NT2/D1 (cell line): ENCODE measurements at regions not wholly inside any gene's neighbourhood (a gene's known extent, or its start where the extent isn't known, plus 50 kb on each side); places are given as distances from the start of the nearest gene placed in this dataset.

Experiments used
- DNase-seq: peaks from one replicate; pipeline ENCODE4 v3.0.0-alpha.2; 2011; ENCODE audit warnings: low read depth, low spot score
- H3K27me3 ChIP-seq: 2 replicates; pipeline ENCODE4 v1.6.0; 2011; ENCODE audit warnings: mild to moderate bottlenecking; ENCODE audit not compliant: insufficient read length, insufficient read depth
- H3K36me3 ChIP-seq: 2 replicates; pipeline ENCODE4 v1.6.1; 2011; ENCODE audit warnings: mild to moderate bottlenecking, low read length, mixed read lengths; ENCODE audit not compliant: insufficient read depth, insufficient read length
- H3K4me1 ChIP-seq: 2 replicates; pipeline ENCODE4 v1.5.1; 2011; ENCODE audit not compliant: insufficient read depth, insufficient read length
- H3K4me3 ChIP-seq: 2 replicates; pipeline ENCODE4 v1.5.1; 2011; ENCODE audit warnings: low read depth; ENCODE audit not compliant: insufficient read length
- H3K9ac ChIP-seq: 2 replicates; pipeline ENCODE4 v1.6.0; 2011; ENCODE audit warnings: low read depth; ENCODE audit not compliant: insufficient read length
- H3K9me3 ChIP-seq: 2 replicates; pipeline ENCODE4 v1.5.1; 2011; ENCODE audit warnings: mild to moderate bottlenecking, low read length; ENCODE audit not compliant: insufficient read depth
- SUZ12 ChIP-seq: IDR thresholded peaks from 2 replicates; pipeline ENCODE4 v1.6.1; 2011; ENCODE audit not compliant: insufficient read length, insufficient read depth; ENCODE audit errors: extremely low read depth
- YY1 ChIP-seq: IDR thresholded peaks from 2 replicates; pipeline ENCODE4 v1.6.1; 2011; ENCODE audit not compliant: insufficient read length, insufficient read depth
- ZNF274 ChIP-seq: IDR thresholded peaks from 2 replicates; pipeline ENCODE4 v1.6.1; 2011; ENCODE audit warnings: mild to moderate bottlenecking, low read depth, low read length

- no peak for DNase-seq
- TF ChIP-seq YY1 (no peak), SUZ12 (no peak), ZNF274 (no peak)
- no peak overlapping the region for H3K9ac ChIP-seq
These were observed 110.5 kb downstream of the PMP22 start for GRCh38 chr17:15154618-15155017.

GRCh38 chr17:15145621-15146020 is 119.5 kb downstream of the PMP22 start:
- H3K4me3 ChIP-seq, result no peak overlapping the region
- no peaks in the 10 kb centered on the region for H3K36me3 ChIP-seq
- H3K9me3 ChIP-seq, result no peaks in the 10 kb centered on the region
- H3K4me1 ChIP-seq, result no peaks in the 10 kb centered on the region
- no peak for DNase-seq
- H3K9ac ChIP-seq, result no peak overlapping the region
- H3K27me3 ChIP-seq, result no peaks in the 10 kb centered on the region
- no peak for TF ChIP-seq SUZ12
- no peak for TF ChIP-seq ZNF274
- no peak for TF ChIP-seq YY1

More at GRCh38 chr17:15154618-15155017, 110.5 kb downstream of the PMP22 start:
- no peak overlapping the region for H3K4me3 ChIP-seq
- H3K27me3 ChIP-seq, result no peaks in the 10 kb centered on the region
- no peaks in the 10 kb centered on the region for H3K4me1 ChIP-seq
- H3K36me3 ChIP-seq, result no peaks in the 10 kb centered on the region
- H3K9me3 ChIP-seq, result no peaks in the 10 kb centered on the region

GRCh38 chr17:15143524-15143923 is 121.6 kb downstream of the PMP22 start:
- Histone ChIP-seq H3K36me3 (no peaks in the 10 kb centered on the region), H3K4me3 (no peak overlapping the region), H3K4me1 (no peaks in the 10 kb centered on the region), H3K27me3 (no peaks in the 10 kb centered on the region), H3K9me3 (no peaks in the 10 kb centered on the region; the same call in 1 of the 2 replicates), H3K9ac (no peak overlapping the region)
- DNase-seq, result no peak
- TF ChIP-seq YY1 (no peak), ZNF274 (no peak), SUZ12 (no peak)

- Histone ChIP-seq H3K9ac (no peak overlapping the region), H3K36me3 (no peaks in the 10 kb centered on the region), H3K4me3 (no peak overlapping the region), H3K9me3 (no peaks in the 10 kb centered on the region; the same call in 1 of the 2 replicates), H3K27me3 (no peaks in the 10 kb centered on the region), H3K4me1 (no peaks in the 10 kb centered on the region)
- TF ChIP-seq YY1 (no peak), ZNF274 (no peak), SUZ12 (no peak)
- no peak for DNase-seq
These were observed 130.8 kb downstream of the PMP22 start for GRCh38 chr17:15134363-15134762.

- Histone ChIP-seq H3K4me1 (no peaks in the 10 kb centered on the region), H3K9me3 (no peaks in the 10 kb centered on the region; the same call in 1 of the 2 replicates), H3K4me3 (no peak overlapping the region), H3K27me3 (no peaks in the 10 kb centered on the region), H3K36me3 (no peaks in the 10 kb centered on the region), H3K9ac (no peak overlapping the region)
- no peak for DNase-seq
- TF ChIP-seq ZNF274 (no peak), SUZ12 (no peak), YY1 (no peak)
These were observed 131.3 kb downstream of the PMP22 start for GRCh38 chr17:15133826-15134225.

GRCh38 chr17:15133143-15133542 is 132.0 kb downstream of the PMP22 start:
- H3K27me3 ChIP-seq, result no peaks in the 10 kb centered on the region
- H3K4me3 ChIP-seq, result no peak overlapping the region
- no peaks in the 10 kb centered on the region for H3K9me3 ChIP-seq
- H3K36me3 ChIP-seq, result no peaks in the 10 kb centered on the region
- no peak for DNase-seq
- TF ChIP-seq ZNF274 (no peak), YY1 (no peak), SUZ12 (no peak)
- H3K4me1 ChIP-seq, result no peaks in the 10 kb centered on the region
- H3K9ac ChIP-seq, result no peak overlapping the region

GRCh38 chr17:15130426-15130825 is 134.7 kb downstream of the PMP22 start:
- no peak overlapping the region for H3K9ac ChIP-seq

GRCh38 chr17:15129986-15130385 is 135.1 kb downstream of the PMP22 start:
- no peaks in the 10 kb centered on the region for H3K4me1 ChIP-seq

More at GRCh38 chr17:15130426-15130825, 134.7 kb downstream of the PMP22 start:
- Histone ChIP-seq H3K4me3 (no peak overlapping the region), H3K27me3 (no peaks in the 10 kb centered on the region), H3K36me3 (no peaks in the 10 kb centered on the region), H3K4me1 (no peaks in the 10 kb centered on the region), H3K9me3 (no peaks in the 10 kb centered on the region)
- TF ChIP-seq SUZ12, result no peak
- DNase-seq, result no peak

More at GRCh38 chr17:15129986-15130385, 135.1 kb downstream of the PMP22 start:
- DNase-seq, result no peak
- Histone ChIP-seq H3K9ac (no peak overlapping the region), H3K27me3 (no peaks in the 10 kb centered on the region), H3K9me3 (no peaks in the 10 kb centered on the region), H3K36me3 (no peaks in the 10 kb centered on the region), H3K4me3 (no peak overlapping the region)
- TF ChIP-seq ZNF274, result no peak
